ENCODE measurements at regions not wholly inside any gene's neighbourhood (a gene's known extent, or its start where the extent isn't known, plus 50 kb on each side); places are given as distances from the start of the nearest gene placed in this dataset.

DNA sequence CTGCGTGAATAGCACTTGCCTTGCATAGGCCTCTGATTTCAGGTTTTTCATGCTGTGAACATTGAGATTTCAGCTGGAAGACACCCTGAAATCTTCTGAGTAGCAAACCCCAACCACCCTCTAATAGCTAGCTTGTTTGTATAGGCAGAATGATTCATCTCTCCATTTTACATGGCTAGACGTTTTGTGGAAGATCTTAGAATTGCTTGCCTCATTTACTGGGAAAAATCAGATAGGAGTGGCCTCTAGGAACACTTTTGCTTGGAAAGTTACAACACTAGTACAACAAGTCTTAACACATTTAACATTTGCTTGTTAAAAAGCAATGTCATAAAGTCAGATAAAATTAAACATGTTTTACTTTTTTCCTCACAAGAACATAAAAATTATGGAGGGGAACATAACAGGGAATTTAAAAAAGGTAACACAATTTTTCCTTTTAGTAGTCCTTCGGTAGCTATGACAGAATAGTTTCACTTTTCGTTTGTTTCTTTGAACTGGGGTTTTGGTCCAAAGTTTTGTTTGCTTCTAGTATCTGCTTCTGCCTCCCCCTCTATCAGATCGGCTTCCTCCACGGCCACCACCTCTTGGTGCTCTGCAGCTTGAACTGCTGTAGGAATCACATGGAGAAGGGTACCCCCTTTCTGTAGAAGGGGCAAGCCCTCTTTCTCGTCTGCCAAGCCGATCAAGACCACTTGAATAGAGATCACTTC is 102.2 kb upstream of the PTCHD4 start (continued):
- TF ChIP-seq ATM (IDR thresholded peaks at IDR 0.05; ENCODE audit: borderline replicate concordance) (no peak), NCOA5 (CRISPR knock-in tag; IDR thresholded peaks at IDR 0.05) (no peak), EEA1 (CRISPR knock-in tag; IDR thresholded peaks at IDR 0.05; ENCODE audit: borderline replicate concordance) (no peak), IRF9 (CRISPR knock-in tag; IDR thresholded peaks at IDR 0.05; ENCODE audit: borderline replicate concordance) (no peak), TEAD2 (CRISPR knock-in tag; IDR thresholded peaks at IDR 0.05) (no peak), ZNF670 (CRISPR knock-in tag; IDR thresholded peaks at IDR 0.05; ENCODE audit: borderline replicate concordance) (no peak), SMAD1 (CRISPR knock-in tag; IDR thresholded peaks at IDR 0.05; ENCODE audit: borderline replicate concordance, low read depth) (no peak), GATAD1 (CRISPR knock-in tag; IDR thresholded peaks at IDR 0.05) (no peak), RNF2 (conservative IDR thresholded peaks at IDR 0.05; ENCODE audit: low read depth) (no peak), TGIF2 (CRISPR knock-in tag; IDR thresholded peaks at IDR 0.05) (no peak), ZNF556 (CRISPR knock-in tag; IDR thresholded peaks at IDR 0.05; ENCODE audit: borderline replicate concordance) (no peak), ZNF280D (CRISPR knock-in tag; IDR thresholded peaks at IDR 0.05) (no peak), ZNF124 (CRISPR knock-in tag; IDR thresholded peaks at IDR 0.05) (no peak), ZNF318 (CRISPR knock-in tag; IDR thresholded peaks at IDR 0.05) (no peak), ZFP37 (CRISPR knock-in tag; IDR thresholded peaks at IDR 0.05; ENCODE audit: borderline replicate concordance) (no peak)
